Mucosa of descending colon (tissue), 3 donors: ENCODE measurements at regions not wholly inside any gene's neighbourhood (a gene's known extent, or its start where the extent isn't known, plus 50 kb on each side); places are given as distances from the start of the nearest gene placed in this dataset.

Source experiments
- ATAC-seq: fragments of 200-7000 bp; cut with Tn5 transposase; one replicate; pipeline ENCODE4 v1.9.1; 2020; ENCODE audit warnings: mild to moderate bottlenecking, moderate library complexity
- DNase-seq, 3 donors: peaks; one replicate each; pipeline ENCODE4 v3.0.0-alpha.2; 2020
- H3K36me3 ChIP-seq: fragments of 200-600 bp; one replicate; pipeline ENCODE4 v1.8.0; 2021; ENCODE audit warnings: low read depth, mild to moderate bottlenecking
- H3K4me1 ChIP-seq: fragments of 200-600 bp; one replicate; pipeline ENCODE4 v1.8.0; 2021; ENCODE audit warnings: low read depth, mild to moderate bottlenecking
- H3K4me3 ChIP-seq: fragments of 200-600 bp; one replicate; pipeline ENCODE4 v1.8.0; 2021; ENCODE audit warnings: mild to moderate bottlenecking
- H3K9me3 ChIP-seq: fragments of 200-600 bp; one replicate; pipeline ENCODE4 v1.8.0; 2021; ENCODE audit warnings: mild to moderate bottlenecking
- CTCF ChIP-seq: fragments of 200-600 bp; IDR thresholded peaks from one replicate; pipeline ENCODE4 v1.8.0; 2022; ENCODE audit warnings: antibody characterized with exemption, mild to moderate bottlenecking
- intact Hi-C, 2 donors: fragments of 100-400 bp; cut with DNase I in 1 of 2; cut with micrococcal nuclease in 1 of 2; formaldehyde crosslinking; loops; one replicate each; pipeline versions ENCODE4 v1.11.0 to v1.11.1; 2022; cut with DNase I, micrococcal nuclease
- donor health status: DM: no; HTN: no; CAD: no; lungs with moderate emphysema.
- donor health status: DM: no; HTN: no; CAD: no.
- donor health status: DM: no; HTN: yes; CAD: no.

- no peaks in the 10 kb centered on the region for H3K36me3 ChIP-seq
- no peak overlapping the region for H3K4me3 ChIP-seq
- no peaks in the 10 kb centered on the region for H3K9me3 ChIP-seq
- DNase-seq (no peak), ATAC-seq (no peak)
- intact Hi-C loops = no loop called here
- no peak for TF ChIP-seq CTCF
- no peaks in the 10 kb centered on the region for H3K4me1 ChIP-seq
Observed at GRCh38 chr16:51550800-51551347, 399.8 kb upstream of the SALL1 start.

GRCh38 chr16:51549836-51550235, 398.8 kb upstream of the SALL1 start:
- intact Hi-C loops = no loop called here
- TF ChIP-seq CTCF = no peak
- H3K4me1 ChIP-seq = no peaks in the 10 kb centered on the region
- no peaks in the 10 kb centered on the region for H3K9me3 ChIP-seq
- DNase-seq (no peak), ATAC-seq (no peak)
- H3K36me3 ChIP-seq = no peaks in the 10 kb centered on the region
- no peak overlapping the region for H3K4me3 ChIP-seq

DNA sequence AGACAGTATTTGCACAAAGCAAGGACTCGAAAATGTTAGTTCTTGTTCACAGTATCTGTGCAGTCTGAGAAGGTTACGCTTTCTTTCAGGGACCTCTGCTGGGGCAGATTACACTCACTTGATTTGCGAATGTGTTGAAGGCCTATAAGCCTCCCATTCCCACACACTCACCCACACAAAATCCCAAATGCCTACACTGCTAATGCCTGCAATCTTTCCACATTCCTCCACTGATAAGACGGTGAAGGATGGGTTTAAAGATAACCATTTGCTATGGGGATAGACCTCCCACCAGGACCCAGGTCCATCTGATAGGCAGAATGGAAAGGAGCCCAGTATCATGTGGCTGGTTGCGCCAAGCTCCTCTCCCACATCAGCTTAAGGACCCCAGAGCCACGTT, 394.9 kb upstream of the SALL1 start:
- intact Hi-C loops = no loop called here
- no peak for ATAC-seq
- TF ChIP-seq CTCF = no peak

DNA sequence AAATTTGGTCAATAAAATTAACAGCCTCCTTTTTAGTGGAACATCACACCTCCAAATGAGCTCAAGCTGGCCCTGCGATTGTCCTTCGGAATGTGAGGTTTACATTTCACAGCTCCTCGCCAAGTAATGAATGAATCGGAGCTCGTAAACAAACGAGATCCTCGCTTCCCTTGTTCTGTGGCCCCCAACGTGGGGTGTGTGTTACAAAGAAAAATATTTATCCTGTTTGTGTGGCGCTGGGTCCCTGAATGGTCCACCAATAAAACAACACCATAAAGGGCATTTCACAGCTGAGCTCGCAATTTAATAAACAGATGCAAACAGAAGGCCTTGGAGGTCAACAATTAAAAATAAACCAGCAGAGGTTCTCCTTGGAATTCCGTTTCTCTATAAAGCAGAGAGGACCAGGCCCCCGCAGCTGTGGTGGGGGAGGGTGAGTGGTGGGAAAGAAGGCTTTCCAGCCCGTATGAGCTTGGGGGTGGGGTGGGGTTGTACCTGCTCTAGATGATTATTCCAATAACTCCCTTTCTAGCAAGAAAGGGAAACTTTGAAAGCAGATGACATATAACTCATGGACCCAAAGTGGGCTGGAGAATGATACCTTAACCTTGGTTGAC, 393.9 kb upstream of the SALL1 start:
- Histone ChIP-seq H3K4me3 (no peak overlapping the region), H3K9me3 (no peaks in the 10 kb centered on the region), H3K36me3 (no peaks in the 10 kb centered on the region), H3K4me1 (no peaks in the 10 kb centered on the region)
- intact Hi-C loops = no loop called here
- ATAC-seq (no peak), DNase-seq (no peak)
- no peak for TF ChIP-seq CTCF

More for the DNA sequence above, 394.9 kb upstream of the SALL1 start:
- DNase-seq = no peak
- Histone ChIP-seq H3K4me3 (no peak overlapping the region), H3K9me3 (no peaks in the 10 kb centered on the region), H3K4me1 (no peaks in the 10 kb centered on the region), H3K36me3 (no peaks in the 10 kb centered on the region)

GRCh38 chr16:51543971-51544370, 392.9 kb upstream of the SALL1 start:
- Histone ChIP-seq H3K4me3 (no peak overlapping the region), H3K9me3 (no peaks in the 10 kb centered on the region), H3K36me3 (no peaks in the 10 kb centered on the region), H3K4me1 (no peaks in the 10 kb centered on the region)
- ATAC-seq (no peak), DNase-seq (no peak)
- no peak for TF ChIP-seq CTCF
- intact Hi-C loops = no loop called here
